SK-N-SH (cell line): ENCODE measurements at regions not wholly inside any gene's neighbourhood (a gene's known extent, or its start where the extent isn't known, plus 50 kb on each side); places are given as distances from the start of the nearest gene placed in this dataset.

Experiments used
- CTCF ChIA-PET: fragments of 300-600, 350-600 bp; formaldehyde crosslinking; extraction: SDS; loops from one replicate; lab custom pipeline; 2021; lab: Yijun Ruan, JAX
- POLR2A ChIA-PET: fragments of 350-600 bp; sonication (Branson Sonifier 250); formaldehyde crosslinking; extraction: SDS; loops from one replicate; lab custom pipeline; 2020; ENCODE audit warnings: antibody characterized with exemption, inconsistent platforms; lab: Yijun Ruan, JAX
- DNase-seq: peaks from one replicate; pipeline ENCODE4 v3.0.0; 2012
- H2AFZ ChIP-seq: fragments of 200-600 bp; sonication (generic); 2 replicates; pipeline ENCODE4 v1.8.1; 2016; ENCODE audit warnings: antibody characterized with exemption, mild to moderate bottlenecking, low read depth
- H3F3A ChIP-seq: fragments of 200-600 bp; sonication (generic); replicated peaks from 2 replicates; pipeline ENCODE3; 2016; ENCODE audit warnings: antibody characterized with exemption, mild to moderate bottlenecking; ENCODE audit not compliant: insufficient read depth
- H3K27ac ChIP-seq, 2 experiments: fragments of 200-500 bp in 1 of 2; fragments of 200-600 bp in 1 of 2; sonication (Bioruptor generic) in 1 of 2; sonication (generic), shearing (Covaris generic) in 1 of 2; 2 replicates each; pipeline versions ENCODE4 v1.5.1 to v1.6.1; 2014 to 2016; ENCODE audit warnings: low read depth in 2 of 2, inconsistent platforms in 1 of 2, low read length in 1 of 2, mild to moderate bottlenecking in 1 of 2, mixed read lengths in 1 of 2
- H3K27me3 ChIP-seq: fragments of 200-600 bp; sonication (generic), shearing (Covaris generic); 2 replicates; pipeline ENCODE4 v1.6.1; 2016; ENCODE audit warnings: mixed run types; ENCODE audit not compliant: insufficient read depth
- H3K36me3 ChIP-seq, 2 experiments: fragments of 200-500 bp in 1 of 2; fragments of 200-600 bp in 1 of 2; sonication (Bioruptor generic) in 1 of 2; sonication (generic) in 1 of 2; replicated peaks in 1 of 2; 2 replicates each; pipeline versions ENCODE3 to v1.5.1; 2014 to 2016; ENCODE audit warnings: low read length in 1 of 2, mild to moderate bottlenecking in 1 of 2; ENCODE audit not compliant: insufficient read depth in 2 of 2, control insufficient read depth in 1 of 2
- H3K4me1 ChIP-seq, 2 experiments: fragments of 200-500 bp in 1 of 2; fragments of 200-600 bp in 1 of 2; sonication (Bioruptor generic) in 1 of 2; sonication (generic), shearing (Covaris generic) in 1 of 2; 2 replicates each; pipeline versions ENCODE4 v1.5.1 to v1.6.1; 2014 to 2016; ENCODE audit warnings: low read depth in 1 of 2, low read length in 1 of 2, mixed run types in 1 of 2; ENCODE audit not compliant: insufficient read depth in 2 of 2, control insufficient read depth in 1 of 2
- H3K4me2 ChIP-seq: fragments of 200-600 bp; sonication (generic), shearing (Covaris generic); 2 replicates; pipeline ENCODE4 v1.6.1; 2017; ENCODE audit warnings: mixed run types
- H3K4me3 ChIP-seq, 2 experiments: fragments of 200-500 bp in 1 of 2; fragments of 200-600 bp in 1 of 2; sonication (Bioruptor generic) in 1 of 2; sonication (generic), shearing (Covaris generic) in 1 of 2; 2 replicates each; pipeline versions ENCODE4 v1.5.1 to v1.8.1; 2014 to 2016; ENCODE audit warnings: low read depth in 2 of 2, inconsistent platforms in 1 of 2, low read length in 1 of 2, mild to moderate bottlenecking in 1 of 2, mixed read lengths in 1 of 2, moderate library complexity in 1 of 2
- H3K79me2 ChIP-seq: fragments of 200-600 bp; sonication (generic); 2 replicates; pipeline ENCODE4 v1.8.1; 2017; ENCODE audit warnings: mild to moderate bottlenecking; ENCODE audit not compliant: insufficient read depth
- H3K9ac ChIP-seq: fragments of 200-600 bp; sonication (generic); 2 replicates; pipeline ENCODE4 v1.6.1; 2017; ENCODE audit warnings: mixed run types
- H3K9me2 ChIP-seq: fragments of 200-600 bp; sonication (generic); 2 replicates; pipeline ENCODE4 v1.6.1; 2017; ENCODE audit warnings: mixed run types
- H3K9me3 ChIP-seq: fragments of 200-600 bp; sonication (generic); 2 replicates; pipeline ENCODE4 v1.6.1; 2017; ENCODE audit warnings: mixed run types, mild to moderate bottlenecking, moderate library complexity
- H4K20me1 ChIP-seq: fragments of 200-600 bp; sonication (generic); 2 replicates; pipeline ENCODE4 v1.6.1; 2017; ENCODE audit warnings: mild to moderate bottlenecking, mixed run types; ENCODE audit not compliant: insufficient read depth
- CTCF ChIP-seq: fragments of 200-600 bp; sonication (generic); IDR thresholded peaks from 2 replicates; pipeline ENCODE4 v1.6.1; 2017; ENCODE audit warnings: antibody characterized with exemption, mild to moderate bottlenecking, moderate library complexity
- EP300 ChIP-seq, 2 experiments: IDR thresholded peaks; 2 replicates each; pipeline versions ENCODE4 v1.4.0 to v1.6.1; 2012; ENCODE audit warnings: borderline replicate concordance in 1 of 2, low read depth in 1 of 2, low read length in 1 of 2
- FOSL2 ChIP-seq: IDR thresholded peaks from 2 replicates; pipeline ENCODE4 v1.4.0; 2012; ENCODE audit warnings: low read depth, mild to moderate bottlenecking, moderate library complexity, borderline replicate concordance
- FOXM1 ChIP-seq: IDR thresholded peaks from 2 replicates; pipeline ENCODE4 v1.4.0; 2012; ENCODE audit warnings: low read depth, mild to moderate bottlenecking
- GABPA ChIP-seq: IDR thresholded peaks from 2 replicates; pipeline ENCODE4 v1.4.0; 2012; ENCODE audit warnings: low read depth, mild to moderate bottlenecking
- IRF3 ChIP-seq: fragments of 150-350 bp; IDR thresholded peaks from 2 replicates; pipeline ENCODE4 v1.6.1; 2016; ENCODE audit warnings: mild to moderate bottlenecking, low read depth, low read length
- JUND ChIP-seq: IDR thresholded peaks from 2 replicates; pipeline ENCODE4 v1.4.0; 2012
- MEF2A ChIP-seq: IDR thresholded peaks from 2 replicates; pipeline ENCODE4 v1.4.0; 2012; ENCODE audit warnings: low read depth, borderline replicate concordance
- NRF1 ChIP-seq: IDR thresholded peaks from 2 replicates; pipeline ENCODE4 v1.6.1; 2012; ENCODE audit warnings: low read depth, mild to moderate bottlenecking, low read length
- POLR2AphosphoS5 ChIP-seq: IDR thresholded peaks from 2 replicates; pipeline ENCODE4 v1.6.1; 2012; ENCODE audit warnings: low read depth, low read length
- RAD21 ChIP-seq: IDR thresholded peaks from 2 replicates; pipeline ENCODE4 v1.6.1; 2012; ENCODE audit warnings: mild to moderate bottlenecking, low read length
- RCOR1 ChIP-seq: fragments of 150-350 bp; IDR thresholded peaks from 2 replicates; pipeline ENCODE4 v1.6.1; 2017; ENCODE audit warnings: antibody characterized with exemption, low read length
- RFX5 ChIP-seq: IDR thresholded peaks from 2 replicates; pipeline ENCODE4 v1.6.1; 2012; ENCODE audit warnings: mild to moderate bottlenecking, improper control_type of control experiment, low read length
- RXRA ChIP-seq: IDR thresholded peaks from 2 replicates; pipeline ENCODE4 v1.4.0; 2012; ENCODE audit warnings: low read depth, mild to moderate bottlenecking, borderline replicate concordance
- YY1 ChIP-seq: IDR thresholded peaks from 2 replicates; pipeline ENCODE4 v1.4.0; 2012; ENCODE audit warnings: low read depth, mild to moderate bottlenecking
- ZBTB33 ChIP-seq: IDR thresholded peaks from 2 replicates; pipeline ENCODE4 v1.4.0; 2012; ENCODE audit warnings: low read depth, borderline replicate concordance
- WGBS: methylation state at CpG from one replicate; pipeline ENCODE4 v1.1.6; 2017; ENCODE audit warnings: low lambda C conversion rate; 5-methylcytosine and 5-hydroxymethylcytosine counted together
- TF ChIP-seq, protein P1 (sequence below): IDR thresholded peaks from 2 replicates; pipeline ENCODE4 v1.4.0; 2012; ENCODE audit warnings: low read depth, borderline replicate concordance
- TF ChIP-seq, protein P2 (sequence below): IDR thresholded peaks from 2 replicates; pipeline ENCODE4 v1.4.0; 2012; ENCODE audit warnings: low read depth

GRCh38 chr6:63371104-63371715 lies 51.4 kb upstream of the LGSN start:
- TF ChIP-seq NRF1 (no peak), FOXM1 (no peak), RXRA (no peak), MEF2A (no peak), POLR2AphosphoS5 (no peak), RAD21 (no peak), GABPA (no peak), YY1 (no peak), JUND (no peak), IRF3 (no peak), EP300 (IDR thresholded peaks at IDR 0.05; ENCODE audit: borderline replicate concordance in 1 of 2, low read depth in 1 of 2, low read length in 1 of 2) (no peak), ZBTB33 (no peak), FOSL2 (no peak), CTCF (no peak), RFX5 (no peak), RCOR1 (no peak)
- TF ChIP-seq, protein P1, sequence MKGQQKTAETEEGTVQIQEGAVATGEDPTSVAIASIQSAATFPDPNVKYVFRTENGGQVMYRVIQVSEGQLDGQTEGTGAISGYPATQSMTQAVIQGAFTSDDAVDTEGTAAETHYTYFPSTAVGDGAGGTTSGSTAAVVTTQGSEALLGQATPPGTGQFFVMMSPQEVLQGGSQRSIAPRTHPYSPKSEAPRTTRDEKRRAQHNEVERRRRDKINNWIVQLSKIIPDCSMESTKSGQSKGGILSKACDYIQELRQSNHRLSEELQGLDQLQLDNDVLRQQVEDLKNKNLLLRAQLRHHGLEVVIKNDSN = no peak
- TF ChIP-seq, protein P2, sequence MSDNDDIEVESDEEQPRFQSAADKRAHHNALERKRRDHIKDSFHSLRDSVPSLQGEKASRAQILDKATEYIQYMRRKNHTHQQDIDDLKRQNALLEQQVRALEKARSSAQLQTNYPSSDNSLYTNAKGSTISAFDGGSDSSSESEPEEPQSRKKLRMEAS = no peak
- TF ChIP-seq, all 33 proteins: peak for 0
- no peak overlapping the region for H3K9ac ChIP-seq
- H3K4me3 ChIP-seq = no peak overlapping the region
- ChIA-PET CTCF (no interaction called here), POLR2A (no interaction called here)
- H3K4me1 ChIP-seq = no peaks in the 10 kb centered on the region; a peak in 2 of 4 replicates
- no peak overlapping the region for H2AFZ ChIP-seq
- no peak for DNase-seq
- no peaks in the 10 kb centered on the region for H4K20me1 ChIP-seq
- no peaks in the 10 kb centered on the region for H3K9me3 ChIP-seq
- H3K4me2 ChIP-seq = no peak overlapping the region
- H3K9me2 ChIP-seq = no peaks in the 10 kb centered on the region
- 61% methylated on average over 4 of the region's 4 CpGs for WGBS
- H3K27ac ChIP-seq = no peak overlapping the region
- H3K36me3 ChIP-seq = no peaks in the 10 kb centered on the region
- no peaks in the 10 kb centered on the region for H3K79me2 ChIP-seq
- no peaks in the 10 kb centered on the region for H3K27me3 ChIP-seq
- H3F3A ChIP-seq = no peaks in the 10 kb centered on the region
